ENCODE measurements at regions not wholly inside any gene's neighbourhood (a gene's known extent, or its start where the extent isn't known, plus 50 kb on each side); places are given as distances from the start of the nearest gene placed in this dataset.

- no peaks in the 10 kb centered on the region for H3K4me1 ChIP-seq (ENCODE audit: control insufficient read depth in 2 of 2, insufficient read depth in 2 of 2, low read length in 2 of 2)
- no peak overlapping the region for H3K27ac ChIP-seq (ENCODE audit: low read length in 2 of 2)
- POLR2A ChIA-PET = no interaction called here
- H3K36me3 ChIP-seq (replicated peaks in 1 of 2; ENCODE audit: control extremely low read depth in 1 of 2, control insufficient read depth in 1 of 2, extremely low read depth in 1 of 2, insufficient read depth in 2 of 2, low read length in 1 of 2) = no peaks in the 10 kb centered on the region
- Mint-ChIP-seq H3K9me3 (ENCODE audit: insufficient read depth) (no peaks in the 10 kb centered on the region), H3K4me1 (no peaks in the 10 kb centered on the region), H3K4me3 (no peak overlapping the region), H3K27me3 (no peaks in the 10 kb centered on the region), H3K27ac (no peak overlapping the region)
- CTCF ChIA-PET = no interaction called here
- H4K20me1 ChIP-seq (ENCODE audit: control insufficient read depth, insufficient read depth, low read length, poor library complexity, severe bottlenecking) = no peaks in the 10 kb centered on the region
- H3K27me3 ChIP-seq (replicated peaks in 1 of 4; ENCODE audit: control extremely low read depth in 1 of 4, control insufficient read depth in 3 of 4, insufficient read depth in 4 of 4, low read length in 3 of 4) = no peaks in the 10 kb centered on the region
- peaks cover 0 to 3% (median 0%) of the 10 kb centered on the region in 3 donors for H3K9me3 ChIP-seq (ENCODE audit: control extremely low read depth in 1 of 3, control insufficient read depth in 2 of 3, insufficient read depth in 1 of 3, low read length in 2 of 3)
- TF ChIP-seq, protein P1, sequence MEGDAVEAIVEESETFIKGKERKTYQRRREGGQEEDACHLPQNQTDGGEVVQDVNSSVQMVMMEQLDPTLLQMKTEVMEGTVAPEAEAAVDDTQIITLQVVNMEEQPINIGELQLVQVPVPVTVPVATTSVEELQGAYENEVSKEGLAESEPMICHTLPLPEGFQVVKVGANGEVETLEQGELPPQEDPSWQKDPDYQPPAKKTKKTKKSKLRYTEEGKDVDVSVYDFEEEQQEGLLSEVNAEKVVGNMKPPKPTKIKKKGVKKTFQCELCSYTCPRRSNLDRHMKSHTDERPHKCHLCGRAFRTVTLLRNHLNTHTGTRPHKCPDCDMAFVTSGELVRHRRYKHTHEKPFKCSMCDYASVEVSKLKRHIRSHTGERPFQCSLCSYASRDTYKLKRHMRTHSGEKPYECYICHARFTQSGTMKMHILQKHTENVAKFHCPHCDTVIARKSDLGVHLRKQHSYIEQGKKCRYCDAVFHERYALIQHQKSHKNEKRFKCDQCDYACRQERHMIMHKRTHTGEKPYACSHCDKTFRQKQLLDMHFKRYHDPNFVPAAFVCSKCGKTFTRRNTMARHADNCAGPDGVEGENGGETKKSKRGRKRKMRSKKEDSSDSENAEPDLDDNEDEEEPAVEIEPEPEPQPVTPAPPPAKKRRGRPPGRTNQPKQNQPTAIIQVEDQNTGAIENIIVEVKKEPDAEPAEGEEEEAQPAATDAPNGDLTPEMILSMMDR (IDR thresholded peaks at IDR 0.05) = no peak
- TF ChIP-seq EZH2 (IDR thresholded peaks at IDR 0.05; ENCODE audit: borderline replicate concordance, insufficient read depth, low read depth, low read length, poor library complexity, severe bottlenecking) = no peak
- DNase-seq (no peak), ATAC-seq (ENCODE audit: low read depth) (no peak)
- no peak overlapping the region for H2AFZ ChIP-seq (ENCODE audit: insufficient read depth, low read depth, low read length, poor library complexity, severe bottlenecking)
- H3K4me3 ChIP-seq (ENCODE audit: control extremely low read depth in 1 of 5, extremely low read depth in 1 of 5, insufficient read depth in 1 of 5, low read depth in 2 of 5, low read length in 4 of 5) = no peak overlapping the region
- H3K79me2 ChIP-seq (ENCODE audit: control insufficient read depth, insufficient read depth, low read length) = no peaks in the 10 kb centered on the region
- intact Hi-C loops (cut with micrococcal nuclease) = no loop called here
- H3K4me2 ChIP-seq (replicated peaks; ENCODE audit: low read depth, low read length, poor library complexity, severe bottlenecking) = no peak overlapping the region
- no peak overlapping the region for H3K9ac ChIP-seq (ENCODE audit: low read length)
These were observed 207.6 kb downstream of the THBS2 start for GRCh38 chr6:169046021-169046420.

- 77% methylated on average over 4 of the region's 5 CpGs for WGBS (ENCODE audit: insufficient coverage)
These were observed 208.2 kb downstream of the THBS2 start for GRCh38 chr6:169045486-169045885.

More at GRCh38 chr6:169045486-169045885, 208.2 kb downstream of the THBS2 start:
- Mint-ChIP-seq H3K4me1 (no peaks in the 10 kb centered on the region), H3K27me3 (no peaks in the 10 kb centered on the region), H3K9me3 (ENCODE audit: insufficient read depth) (no peaks in the 10 kb centered on the region), H3K27ac (no peak overlapping the region), H3K4me3 (no peak overlapping the region)
- ChIA-PET POLR2A (no interaction called here), CTCF (no interaction called here)
- DNase-seq (no peak), ATAC-seq (ENCODE audit: low read depth) (no peak)
- H2AFZ ChIP-seq (ENCODE audit: insufficient read depth, low read depth, low read length, poor library complexity, severe bottlenecking) = no peak overlapping the region
- H3K27me3 ChIP-seq (replicated peaks in 1 of 4; ENCODE audit: control extremely low read depth in 1 of 4, control insufficient read depth in 3 of 4, insufficient read depth in 4 of 4, low read length in 3 of 4) = no peaks in the 10 kb centered on the region
- H3K4me2 ChIP-seq (replicated peaks; ENCODE audit: low read depth, low read length, poor library complexity, severe bottlenecking) = no peak overlapping the region
- no peaks in the 10 kb centered on the region for H3K79me2 ChIP-seq (ENCODE audit: control insufficient read depth, insufficient read depth, low read length)
- H3K4me3 ChIP-seq (ENCODE audit: control extremely low read depth in 1 of 5, extremely low read depth in 1 of 5, insufficient read depth in 1 of 5, low read depth in 2 of 5, low read length in 4 of 5) = no peak overlapping the region
- no peaks in the 10 kb centered on the region for H4K20me1 ChIP-seq (ENCODE audit: control insufficient read depth, insufficient read depth, low read length, poor library complexity, severe bottlenecking)
- no peaks in the 10 kb centered on the region for H3K4me1 ChIP-seq (ENCODE audit: control insufficient read depth in 2 of 2, insufficient read depth in 2 of 2, low read length in 2 of 2)
- H3K9me3 ChIP-seq (ENCODE audit: control extremely low read depth in 1 of 3, control insufficient read depth in 2 of 3, insufficient read depth in 1 of 3, low read length in 2 of 3) = peaks cover 0 to 3% (median 0%) of the 10 kb centered on the region in 3 donors
- intact Hi-C loops (cut with micrococcal nuclease) = no loop called here
- H3K27ac ChIP-seq (ENCODE audit: low read length in 2 of 2) = no peak overlapping the region
- TF ChIP-seq, protein P1 (IDR thresholded peaks at IDR 0.05) = no peak
- TF ChIP-seq EZH2 (IDR thresholded peaks at IDR 0.05; ENCODE audit: borderline replicate concordance, insufficient read depth, low read depth, low read length, poor library complexity, severe bottlenecking) = no peak
- H3K9ac ChIP-seq (ENCODE audit: low read length) = no peak overlapping the region
- no peaks in the 10 kb centered on the region for H3K36me3 ChIP-seq (replicated peaks in 1 of 2; ENCODE audit: control extremely low read depth in 1 of 2, control insufficient read depth in 1 of 2, extremely low read depth in 1 of 2, insufficient read depth in 2 of 2, low read length in 1 of 2)

Measured in B cell (primary cell).